Colonic mucosa (tissue), 4 donors: ENCODE measurements at regions not wholly inside any gene's neighbourhood (a gene's known extent, or its start where the extent isn't known, plus 50 kb on each side); places are given as distances from the start of the nearest gene placed in this dataset.

Experiments used
- DNase-seq: peaks from one replicate; pipeline ENCODE4 v3.0.0-alpha.2; 2020
- H3K27ac ChIP-seq: fragments of 200-600 bp; one replicate; pipeline ENCODE4 v1.8.0; 2021
- H3K27me3 ChIP-seq: fragments of 200-600 bp; one replicate; pipeline ENCODE4 v1.8.0; 2021
- H3K36me3 ChIP-seq: fragments of 200-600 bp; one replicate; pipeline ENCODE4 v1.8.0; 2021
- H3K4me1 ChIP-seq: fragments of 200-600 bp; one replicate; pipeline ENCODE4 v1.8.0; 2021; ENCODE audit warnings: mild to moderate bottlenecking
- H3K4me3 ChIP-seq: fragments of 200-600 bp; one replicate; pipeline ENCODE4 v1.8.0; 2021
- H3K9ac ChIP-seq, 2 donors: one replicate each; pipeline ENCODE4 v1.7.0; 2013; ENCODE audit warnings: control low read depth in 2 of 2, low read depth in 2 of 2, low read length in 2 of 2
- H3K9me3 ChIP-seq: fragments of 200-600 bp; one replicate; pipeline ENCODE4 v1.8.0; 2021
- CTCF ChIP-seq: fragments of 200-600 bp; IDR thresholded peaks from one replicate; pipeline ENCODE4 v1.8.0; 2022; ENCODE audit warnings: antibody characterized with exemption, mild to moderate bottlenecking
- intact Hi-C: fragments of 100-400 bp; cut with DNase I; formaldehyde crosslinking; loops from one replicate; pipeline ENCODE4 v1.14.1; 2022
- donor health status: healthy.
- donor health status: DM: no; HTN: no; CAD: no.
- donor health status: DM: no; HTN: no; CAD: no.

GRCh38 chr18:41021089-41021488, 933.9 kb upstream of the PIK3C3 start:
- Histone ChIP-seq H3K27ac (no peak overlapping the region), H3K4me1 (no peaks in the 10 kb centered on the region), H3K4me3 (no peak overlapping the region), H3K9ac (no peak overlapping the region), H3K36me3 (no peaks in the 10 kb centered on the region), H3K27me3 (no peaks in the 10 kb centered on the region), H3K9me3 (no peaks in the 10 kb centered on the region)
- no peak for DNase-seq
- TF ChIP-seq CTCF, result no peak
- intact Hi-C loops, result no loop called here

- Histone ChIP-seq H3K9me3 (no peaks in the 10 kb centered on the region), H3K27ac (no peak overlapping the region), H3K27me3 (no peaks in the 10 kb centered on the region), H3K4me3 (no peak overlapping the region), H3K36me3 (no peaks in the 10 kb centered on the region), H3K9ac (no peak overlapping the region), H3K4me1 (no peaks in the 10 kb centered on the region)
- TF ChIP-seq CTCF, result no peak
- intact Hi-C loops, result no loop called here
- DNase-seq, result no peak
Measured at GRCh38 chr18:41012194-41012593, 942.8 kb upstream of the PIK3C3 start.

DNA sequence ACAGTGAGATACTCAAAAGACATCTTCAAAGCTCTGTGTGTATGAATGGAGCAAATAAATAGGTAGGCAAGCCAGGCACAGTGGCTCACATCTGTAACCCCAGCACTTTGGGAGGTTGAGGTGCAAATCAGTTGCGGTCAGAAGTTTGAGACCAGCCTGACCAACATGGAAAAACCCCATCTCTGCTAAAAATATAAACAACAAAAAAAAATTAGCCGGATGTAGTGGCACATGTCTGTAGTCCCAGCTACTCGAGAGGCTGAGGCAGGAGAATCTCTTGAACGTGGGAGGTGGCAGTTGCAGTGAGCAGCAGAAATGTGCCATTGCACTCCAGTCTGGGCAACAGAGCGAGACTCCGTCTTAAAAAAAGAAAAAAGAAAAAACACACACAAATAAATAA, 945.1 kb upstream of the PIK3C3 start:
- H3K27me3 ChIP-seq, result no peaks in the 10 kb centered on the region
- no peaks in the 10 kb centered on the region for H3K4me1 ChIP-seq
- no peaks in the 10 kb centered on the region for H3K9me3 ChIP-seq
- intact Hi-C loops, result no loop called here
- no peak overlapping the region for H3K9ac ChIP-seq
- no peak overlapping the region for H3K4me3 ChIP-seq
- DNase-seq, result no peak
- H3K36me3 ChIP-seq, result no peaks in the 10 kb centered on the region
- no peak overlapping the region for H3K27ac ChIP-seq
- TF ChIP-seq CTCF, result no peak

DNA sequence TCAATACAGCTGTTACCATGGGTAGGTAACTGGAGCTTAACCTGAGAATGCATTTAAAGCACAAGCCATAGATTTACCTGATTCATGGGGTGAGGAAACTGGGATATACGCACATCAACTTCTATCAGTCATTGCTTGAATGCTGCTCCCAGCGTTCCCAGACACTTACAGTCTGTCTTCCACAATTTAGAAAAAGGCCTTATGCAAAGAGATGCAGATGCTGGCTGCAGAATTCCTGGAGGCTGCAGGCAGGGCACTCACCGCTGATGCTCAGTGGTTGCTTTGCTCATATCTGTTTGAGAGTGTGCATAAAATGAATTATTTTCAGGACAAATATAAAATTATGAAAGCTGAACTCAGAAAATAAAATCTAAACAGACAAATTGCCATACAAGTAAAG, 950.7 kb upstream of the PIK3C3 start:
- intact Hi-C loops, result no loop called here

DNA sequence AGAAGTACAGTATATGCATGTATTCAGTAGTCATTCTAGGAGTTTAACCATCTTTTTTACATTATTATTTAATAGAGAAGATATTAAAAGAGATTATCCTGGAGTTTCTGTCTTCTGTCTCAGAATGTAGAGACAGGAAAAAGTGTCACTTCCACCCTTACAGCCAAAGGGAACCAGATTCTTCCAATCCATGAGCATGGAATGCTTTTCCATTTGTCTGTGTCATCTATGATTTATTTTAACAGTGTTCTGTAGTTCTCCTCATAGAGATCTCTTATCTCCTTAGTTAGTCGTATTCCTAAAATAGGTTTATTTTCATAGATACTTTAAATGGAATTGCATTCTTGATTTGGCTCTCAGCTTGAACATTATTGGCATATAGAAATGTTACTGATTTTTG, 959.5 kb upstream of the PIK3C3 start:
- Histone ChIP-seq H3K27ac (no peak overlapping the region), H3K4me3 (no peak overlapping the region), H3K27me3 (no peaks in the 10 kb centered on the region), H3K9me3 (no peaks in the 10 kb centered on the region), H3K4me1 (no peaks in the 10 kb centered on the region), H3K9ac (no peak overlapping the region), H3K36me3 (no peaks in the 10 kb centered on the region)
- intact Hi-C loops, result no loop called here
- TF ChIP-seq CTCF, result no peak
- DNase-seq, result no peak

More for the DNA sequence above, 950.7 kb upstream of the PIK3C3 start:
- Histone ChIP-seq H3K4me1 (no peaks in the 10 kb centered on the region), H3K27ac (no peak overlapping the region), H3K9ac (no peak overlapping the region), H3K9me3 (no peaks in the 10 kb centered on the region), H3K4me3 (no peak overlapping the region), H3K36me3 (no peaks in the 10 kb centered on the region), H3K27me3 (no peaks in the 10 kb centered on the region)
- TF ChIP-seq CTCF, result no peak
- DNase-seq, result no peak

DNA sequence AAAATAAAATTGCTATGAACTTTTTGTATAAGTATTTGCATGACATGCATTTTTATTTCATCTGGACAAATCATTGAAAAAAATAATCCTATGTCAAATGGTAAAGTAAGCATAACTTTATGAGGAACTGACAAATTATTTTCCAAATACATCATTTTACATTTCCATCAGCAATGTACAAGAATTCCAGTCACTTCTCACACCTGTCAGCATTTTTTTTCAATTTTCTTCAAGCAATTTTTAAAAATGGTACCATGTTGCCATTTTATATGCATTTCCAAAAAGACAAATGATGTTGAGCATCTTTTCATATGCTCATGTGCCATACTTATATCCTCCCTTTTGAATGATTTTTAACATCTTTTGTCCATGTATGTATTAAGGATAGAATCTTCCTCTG, 961.7 kb upstream of the PIK3C3 start:
- H3K4me1 ChIP-seq, result no peaks in the 10 kb centered on the region
- no peaks in the 10 kb centered on the region for H3K36me3 ChIP-seq
- TF ChIP-seq CTCF, result no peak
- no peak overlapping the region for H3K9ac ChIP-seq
- H3K4me3 ChIP-seq, result no peak overlapping the region
- H3K9me3 ChIP-seq, result no peaks in the 10 kb centered on the region
- no peak overlapping the region for H3K27ac ChIP-seq
- intact Hi-C loops, result no loop called here
- H3K27me3 ChIP-seq, result no peaks in the 10 kb centered on the region
- no peak for DNase-seq
